ENCODE measurements at regions not wholly inside any gene's neighbourhood (a gene's known extent, or its start where the extent isn't known, plus 50 kb on each side); places are given as distances from the start of the nearest gene placed in this dataset.
"Not testable (repeated sequence)": the region's sequence is repeated elsewhere in the genome, so short reads cannot be mapped to it uniquely, and the experiment has no call there.

DNA sequence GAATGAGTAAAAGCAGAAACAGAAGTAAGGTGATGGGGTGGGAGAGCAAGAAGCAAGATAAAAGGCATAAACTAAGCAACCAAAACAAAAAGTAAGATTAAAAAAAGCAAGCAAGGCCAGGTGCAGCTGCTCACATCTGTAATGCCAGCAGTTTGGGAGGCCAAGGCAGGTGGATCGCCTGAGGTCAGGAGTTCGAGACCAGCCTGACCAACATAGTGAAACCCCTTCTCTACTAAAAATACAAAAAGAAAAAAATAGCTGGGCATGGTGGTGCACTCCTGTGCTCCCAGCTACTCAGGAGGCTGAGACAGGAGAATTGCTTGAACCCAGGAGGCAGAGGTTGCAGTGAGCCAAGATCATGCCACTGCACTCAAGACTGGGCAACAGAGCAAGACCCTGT is 90.6 kb downstream of the PPIAL4G start:
- H3K36me3 Mint-ChIP-seq (ENCODE audit: low read depth); H3K27ac Mint-ChIP-seq; H3K9me3 Mint-ChIP-seq; DNase-seq; H3K4me3 Mint-ChIP-seq: not testable (repeated sequence)
- Mint-ChIP-seq H3K4me1 (peaks cover 19% of the 10 kb centered on the region), H3K27me3 (ENCODE audit: low read depth, poor library complexity) (peaks cover 11% of the 10 kb centered on the region)

DNA sequence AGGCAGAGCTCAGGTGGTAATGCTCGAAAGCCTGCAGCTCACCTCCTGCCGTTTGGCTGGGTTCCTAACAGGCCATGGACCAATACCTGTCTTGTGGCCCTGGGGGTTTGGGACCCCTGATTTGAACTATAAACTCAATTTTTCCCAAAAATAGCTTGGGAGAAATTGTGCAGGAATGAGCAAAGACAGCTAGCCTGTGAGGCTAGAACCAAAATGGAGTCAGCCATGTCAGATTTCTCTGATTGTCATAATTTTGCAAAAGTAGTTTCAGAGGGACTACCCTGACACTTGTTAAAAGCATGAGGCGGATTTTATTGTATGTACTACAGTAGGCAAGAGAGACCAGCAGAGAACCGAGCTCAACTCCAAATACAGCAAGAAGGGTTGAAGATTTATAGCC is 91.8 kb downstream of the PPIAL4G start:
- H3K27me3 Mint-ChIP-seq (ENCODE audit: low read depth, poor library complexity): peaks cover 14% of the 10 kb centered on the region
- DNase-seq; H3K36me3 Mint-ChIP-seq (ENCODE audit: low read depth); H3K4me3 Mint-ChIP-seq; H3K27ac Mint-ChIP-seq: not testable (repeated sequence)
- peaks cover 10% of the 10 kb centered on the region for H3K9me3 Mint-ChIP-seq
- peaks cover 29% of the 10 kb centered on the region for H3K4me1 Mint-ChIP-seq

DNA sequence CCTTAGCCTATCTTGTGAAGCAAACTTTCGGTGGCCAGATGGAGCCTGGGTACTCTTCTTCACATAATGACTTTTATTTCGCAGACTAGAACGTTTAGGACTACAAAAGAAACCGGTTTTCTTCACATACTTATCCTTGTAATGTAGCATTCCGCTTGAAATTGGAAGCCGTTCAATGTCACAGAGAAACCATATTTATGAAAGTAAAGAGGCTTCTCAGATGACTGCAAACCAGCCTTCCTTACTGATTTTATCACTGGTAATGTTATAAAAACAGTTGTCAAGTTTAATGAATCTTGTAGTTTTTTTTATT is 94.1 kb downstream of the PPIAL4G start:
- Mint-ChIP-seq H3K27ac (peak overlapping the region; percentile 57), H3K4me1 (peaks cover 50% of the 10 kb centered on the region), H3K4me3 (peak overlapping the region; percentile 82), H3K36me3 (ENCODE audit: low read depth) (no peaks in the 10 kb centered on the region), H3K9me3 (peaks cover 29% of the 10 kb centered on the region), H3K27me3 (ENCODE audit: low read depth, poor library complexity) (peaks cover 25% of the 10 kb centered on the region)
- TF ChIP-seq, protein P1, sequence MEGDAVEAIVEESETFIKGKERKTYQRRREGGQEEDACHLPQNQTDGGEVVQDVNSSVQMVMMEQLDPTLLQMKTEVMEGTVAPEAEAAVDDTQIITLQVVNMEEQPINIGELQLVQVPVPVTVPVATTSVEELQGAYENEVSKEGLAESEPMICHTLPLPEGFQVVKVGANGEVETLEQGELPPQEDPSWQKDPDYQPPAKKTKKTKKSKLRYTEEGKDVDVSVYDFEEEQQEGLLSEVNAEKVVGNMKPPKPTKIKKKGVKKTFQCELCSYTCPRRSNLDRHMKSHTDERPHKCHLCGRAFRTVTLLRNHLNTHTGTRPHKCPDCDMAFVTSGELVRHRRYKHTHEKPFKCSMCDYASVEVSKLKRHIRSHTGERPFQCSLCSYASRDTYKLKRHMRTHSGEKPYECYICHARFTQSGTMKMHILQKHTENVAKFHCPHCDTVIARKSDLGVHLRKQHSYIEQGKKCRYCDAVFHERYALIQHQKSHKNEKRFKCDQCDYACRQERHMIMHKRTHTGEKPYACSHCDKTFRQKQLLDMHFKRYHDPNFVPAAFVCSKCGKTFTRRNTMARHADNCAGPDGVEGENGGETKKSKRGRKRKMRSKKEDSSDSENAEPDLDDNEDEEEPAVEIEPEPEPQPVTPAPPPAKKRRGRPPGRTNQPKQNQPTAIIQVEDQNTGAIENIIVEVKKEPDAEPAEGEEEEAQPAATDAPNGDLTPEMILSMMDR (IDR thresholded peaks at IDR 0.05): no peak
- DNase-seq: no peak

DNA sequence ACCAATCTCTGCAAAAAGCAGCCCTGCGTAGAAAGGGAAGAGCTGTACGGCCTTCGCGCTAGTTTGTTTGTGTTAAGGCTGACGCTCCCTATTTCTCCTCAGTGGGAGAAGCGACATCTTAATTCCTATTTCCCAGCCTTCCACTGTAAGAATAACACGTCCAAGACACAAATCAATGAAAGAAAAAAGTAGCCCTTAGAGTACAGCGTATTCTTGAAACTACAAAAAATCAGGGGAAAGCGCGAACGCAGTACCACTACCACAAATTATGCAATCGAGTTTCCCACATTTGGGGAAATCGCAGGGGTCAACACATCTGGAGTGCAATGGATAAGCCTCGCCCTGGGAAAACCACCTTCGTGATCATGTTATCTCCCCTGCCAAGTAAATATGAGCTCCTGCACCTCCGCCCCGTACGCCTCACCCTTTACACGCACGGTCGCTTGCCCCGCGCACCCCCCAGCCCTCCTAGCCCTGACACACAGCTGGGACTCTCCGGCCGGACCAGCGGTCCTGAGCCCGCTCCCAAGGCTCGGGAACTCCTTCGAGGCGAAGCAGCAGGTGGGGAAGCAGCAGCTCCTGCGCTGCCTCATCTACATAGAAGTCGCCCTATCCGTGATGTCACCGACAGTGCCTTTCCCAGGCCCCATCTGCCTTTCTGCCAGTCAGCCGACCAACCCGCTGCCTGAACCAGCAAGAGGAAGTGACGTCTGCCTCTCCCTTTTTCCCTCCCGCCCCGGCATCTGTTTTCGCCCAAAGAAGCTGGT is 94.7 kb downstream of the PPIAL4G start:
- Mint-ChIP-seq H3K27me3 (ENCODE audit: low read depth, poor library complexity) (peaks cover 25% of the 10 kb centered on the region), H3K9me3 (peaks cover 29% of the 10 kb centered on the region), H3K36me3 (ENCODE audit: low read depth) (no peaks in the 10 kb centered on the region), H3K4me1 (peaks cover 50% of the 10 kb centered on the region), H3K27ac (peak overlapping the region; percentile 99), H3K4me3 (peak overlapping the region; percentile 82)
- DNase-seq: peak; percentile 71
- TF ChIP-seq, protein P1 (IDR thresholded peaks at IDR 0.05): no peak

DNA sequence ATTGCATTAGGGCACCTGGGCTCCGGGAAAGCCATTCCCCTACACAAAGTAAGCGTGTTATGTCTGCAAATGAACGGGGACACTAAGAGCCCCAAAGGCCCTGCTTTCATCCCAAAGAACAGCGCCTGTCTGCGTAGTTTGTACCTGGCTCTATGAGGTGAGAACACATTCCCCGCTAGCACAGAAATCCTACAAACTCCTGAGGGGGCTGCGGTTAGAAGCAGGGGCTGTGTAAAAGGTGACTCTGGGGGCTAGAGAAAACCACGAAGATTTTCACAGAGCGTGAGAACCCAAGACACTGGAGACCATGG is 95.2 kb downstream of the PPIAL4G start:
- H3K9me3 Mint-ChIP-seq: peaks cover 29% of the 10 kb centered on the region
- peak overlapping the region; percentile 82 for H3K4me3 Mint-ChIP-seq
- not testable (repeated sequence) for H3K36me3 Mint-ChIP-seq (ENCODE audit: low read depth); DNase-seq
- H3K4me1 Mint-ChIP-seq: peaks cover 50% of the 10 kb centered on the region
- peaks cover 25% of the 10 kb centered on the region for H3K27me3 Mint-ChIP-seq (ENCODE audit: low read depth, poor library complexity)
- H3K27ac Mint-ChIP-seq: peak overlapping the region; percentile 99

DNA sequence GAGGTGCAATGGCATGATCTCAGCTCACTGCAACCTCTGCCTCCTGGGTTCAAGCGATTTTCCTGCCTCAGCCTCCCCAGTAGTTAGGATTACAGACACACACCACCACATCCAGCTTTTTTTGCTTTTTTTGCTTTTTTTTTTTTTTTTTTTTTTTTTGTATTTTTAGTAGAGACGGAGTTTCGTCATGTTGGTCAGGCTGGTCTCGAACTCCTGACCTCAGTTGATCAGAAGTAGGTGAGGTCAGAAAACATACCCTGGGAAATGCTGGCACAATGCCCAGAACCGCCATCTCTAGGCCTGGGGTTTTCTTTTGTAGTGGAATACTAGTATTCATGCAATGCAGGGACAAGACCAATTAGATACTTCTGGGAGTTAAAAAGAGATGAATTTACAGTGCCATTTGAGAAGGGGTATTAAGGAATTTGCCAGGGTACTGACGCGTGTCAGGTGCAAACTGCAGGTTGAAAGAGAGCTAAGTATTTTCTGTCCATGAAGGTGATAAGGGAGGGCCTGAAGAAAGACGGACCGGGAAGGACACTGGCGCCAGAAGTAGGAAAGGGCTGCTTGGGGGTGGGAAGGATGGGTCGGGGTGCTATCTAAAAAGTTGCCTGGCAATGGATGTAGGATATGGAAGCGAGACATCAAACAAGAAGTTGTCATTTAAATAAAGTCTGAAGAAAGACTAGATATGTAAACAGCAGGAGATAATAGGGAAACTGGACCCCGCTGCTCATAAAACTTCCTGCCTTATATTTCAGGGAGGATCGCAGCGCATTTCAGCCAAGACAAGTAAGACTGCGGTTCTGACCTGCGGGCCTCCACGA is 95.8 kb downstream of the PPIAL4G start:
- H3K27ac Mint-ChIP-seq; DNase-seq; H3K36me3 Mint-ChIP-seq (ENCODE audit: low read depth): not testable (repeated sequence)
- H3K4me3 Mint-ChIP-seq: peak overlapping the region; percentile 21
- peaks cover 50% of the 10 kb centered on the region for H3K4me1 Mint-ChIP-seq
- peaks cover 29% of the 10 kb centered on the region for H3K9me3 Mint-ChIP-seq
- peaks cover 24% of the 10 kb centered on the region for H3K27me3 Mint-ChIP-seq (ENCODE audit: low read depth, poor library complexity)

DNA sequence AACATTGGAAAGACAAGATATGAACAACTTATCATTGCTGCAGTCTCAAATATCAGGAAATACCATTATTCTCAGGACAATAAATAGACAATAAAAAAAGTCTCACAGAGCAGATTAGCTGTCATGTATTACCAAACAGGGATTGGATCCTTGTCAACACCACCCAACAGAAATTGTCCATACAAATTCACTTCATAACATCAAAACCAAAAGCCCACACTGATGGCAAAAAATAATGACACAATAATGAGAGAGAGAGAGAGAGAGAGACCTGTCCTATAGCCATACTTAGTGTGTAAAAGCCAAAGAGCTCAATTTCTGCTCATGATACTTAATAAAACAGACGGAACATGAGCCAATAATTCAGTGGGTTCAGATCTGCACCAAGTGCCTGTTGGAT is 96.5 kb downstream of the PPIAL4G start:
- DNase-seq: no peak
- Mint-ChIP-seq H3K36me3 (ENCODE audit: low read depth) (no peaks in the 10 kb centered on the region), H3K4me3 (no peak overlapping the region), H3K27me3 (ENCODE audit: low read depth, poor library complexity) (peaks cover 21% of the 10 kb centered on the region), H3K4me1 (peaks cover 50% of the 10 kb centered on the region), H3K27ac (no peak overlapping the region), H3K9me3 (peaks cover 29% of the 10 kb centered on the region)
- TF ChIP-seq, protein P1 (IDR thresholded peaks at IDR 0.05): no peak

DNA sequence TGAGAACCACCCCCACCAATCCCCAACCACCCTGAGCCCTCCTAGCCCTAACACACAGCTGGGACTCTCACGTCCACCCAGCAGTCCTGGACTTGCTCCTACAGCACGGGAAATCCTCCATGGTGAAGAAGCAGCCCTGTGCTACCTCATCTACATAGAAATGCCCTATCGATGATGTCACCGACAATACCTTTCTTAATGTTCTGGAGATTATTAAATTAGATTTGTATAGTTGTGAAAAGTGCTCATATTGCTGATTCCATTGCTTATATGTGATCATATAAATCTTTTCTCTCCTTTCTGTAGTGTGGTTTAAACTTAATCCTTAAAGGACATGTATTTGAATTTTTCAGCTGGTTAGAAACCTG is 97.1 kb downstream of the PPIAL4G start:
- not testable (repeated sequence) for H3K27ac Mint-ChIP-seq, H3K4me3 Mint-ChIP-seq

More for the DNA sequence above, 97.1 kb downstream of the PPIAL4G start:
- peaks cover 29% of the 10 kb centered on the region for H3K9me3 Mint-ChIP-seq
- not testable (repeated sequence) for DNase-seq; H3K36me3 Mint-ChIP-seq (ENCODE audit: low read depth)
- H3K4me1 Mint-ChIP-seq: peaks cover 50% of the 10 kb centered on the region
- peaks cover 22% of the 10 kb centered on the region for H3K27me3 Mint-ChIP-seq (ENCODE audit: low read depth, poor library complexity)
